ENCODE measurements at regions not wholly inside any gene's neighbourhood (a gene's known extent, or its start where the extent isn't known, plus 50 kb on each side); places are given as distances from the start of the nearest gene placed in this dataset.

DNA sequence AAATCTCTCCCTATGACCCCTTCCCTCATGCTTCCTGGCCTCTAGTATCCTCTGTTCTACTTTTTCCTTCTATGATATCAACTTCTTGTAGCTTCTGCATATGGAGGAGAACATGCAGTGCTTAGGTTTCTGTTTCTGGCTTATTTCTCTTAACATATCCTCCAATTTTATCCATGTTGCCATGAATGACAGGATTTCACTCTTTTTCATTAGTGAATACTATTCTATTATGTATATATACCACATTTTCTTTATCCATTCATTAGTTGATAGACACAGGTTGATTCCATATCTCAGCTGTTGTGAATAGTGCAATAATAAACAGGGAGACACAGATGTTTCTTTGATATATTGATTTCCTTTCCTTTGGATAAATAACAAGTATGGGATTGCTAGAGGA, 123.3 kb upstream of the SESN3 start:
- no TSS peak for BruUV-seq (replicated peaks)
- 0 out of 2 replicates have a peak, but pooled peaks cover 2% of the 10 kb centered on the region for H3K27me3 ChIP-seq (ENCODE audit: control insufficient read depth, insufficient read depth, low read length)
- no peak overlapping the region for H3K4me3 ChIP-seq (ENCODE audit: low read depth in 2 of 2, low read length in 2 of 2)
- no peaks in the 10 kb centered on the region for H3K36me3 ChIP-seq (ENCODE audit: control insufficient read depth, insufficient read depth, low read length)
- ATAC-seq (no peak), DNase-seq (ENCODE audit: low read depth, low spot score) (no peak)
- intact Hi-C loops (cut with micrococcal nuclease; ENCODE audit: unreplicated experiment): no loop called here
- no peak overlapping the region for H3K27ac ChIP-seq (ENCODE audit: low read length)
- CTCF ChIA-PET: no interaction called here
- in situ Hi-C loops (cut with HindIII; ENCODE audit: low pct_unique_long_range_greater_than_20kb, low sequenced_read_pairs): no loop called here
- H3K9me3 ChIP-seq (ENCODE audit: control insufficient read depth, insufficient read depth, low read depth, low read length): no peaks in the 10 kb centered on the region
- POLR2A ChIA-PET: no interaction called here
- no peak for TF ChIP-seq TCF7L2 (IDR thresholded peaks at IDR 0.05; ENCODE audit: low read depth, low read length)
- TF ChIP-seq, protein P1, sequence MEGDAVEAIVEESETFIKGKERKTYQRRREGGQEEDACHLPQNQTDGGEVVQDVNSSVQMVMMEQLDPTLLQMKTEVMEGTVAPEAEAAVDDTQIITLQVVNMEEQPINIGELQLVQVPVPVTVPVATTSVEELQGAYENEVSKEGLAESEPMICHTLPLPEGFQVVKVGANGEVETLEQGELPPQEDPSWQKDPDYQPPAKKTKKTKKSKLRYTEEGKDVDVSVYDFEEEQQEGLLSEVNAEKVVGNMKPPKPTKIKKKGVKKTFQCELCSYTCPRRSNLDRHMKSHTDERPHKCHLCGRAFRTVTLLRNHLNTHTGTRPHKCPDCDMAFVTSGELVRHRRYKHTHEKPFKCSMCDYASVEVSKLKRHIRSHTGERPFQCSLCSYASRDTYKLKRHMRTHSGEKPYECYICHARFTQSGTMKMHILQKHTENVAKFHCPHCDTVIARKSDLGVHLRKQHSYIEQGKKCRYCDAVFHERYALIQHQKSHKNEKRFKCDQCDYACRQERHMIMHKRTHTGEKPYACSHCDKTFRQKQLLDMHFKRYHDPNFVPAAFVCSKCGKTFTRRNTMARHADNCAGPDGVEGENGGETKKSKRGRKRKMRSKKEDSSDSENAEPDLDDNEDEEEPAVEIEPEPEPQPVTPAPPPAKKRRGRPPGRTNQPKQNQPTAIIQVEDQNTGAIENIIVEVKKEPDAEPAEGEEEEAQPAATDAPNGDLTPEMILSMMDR (IDR thresholded peaks at IDR 0.05): no peak
- no peak for TF ChIP-seq POLR2AphosphoS5 (IDR thresholded peaks at IDR 0.05; ENCODE audit: low read depth, low read length)
- TF ChIP-seq REST (IDR thresholded peaks at IDR 0.05; ENCODE audit: insufficient read depth in 1 of 2, low read depth in 2 of 2, low read length in 1 of 2): no peak
- TF ChIP-seq SIN3A (IDR thresholded peaks at IDR 0.05; ENCODE audit: borderline replicate concordance, insufficient read depth, low read depth, low read length): no peak
- H3K4me1 ChIP-seq (ENCODE audit: control insufficient read depth, insufficient read depth, low read length): no peaks in the 10 kb centered on the region

- intact Hi-C loops (cut with micrococcal nuclease; ENCODE audit: unreplicated experiment) (no loop called here), in situ Hi-C loops (cut with HindIII; ENCODE audit: low pct_unique_long_range_greater_than_20kb, low sequenced_read_pairs) (no loop called here)
- ChIA-PET CTCF (interaction anchor here (0.9 kb wide), 1 partner anchor 352 kb away, joined by 4 read pairs; no protein-coding TSS in a partner anchor), POLR2A (no interaction called here)
- Histone ChIP-seq H3K4me1 (ENCODE audit: control insufficient read depth, insufficient read depth, low read length) (no peaks in the 10 kb centered on the region), H3K4me3 (ENCODE audit: low read depth in 2 of 2, low read length in 2 of 2) (no peak overlapping the region), H3K36me3 (ENCODE audit: control insufficient read depth, insufficient read depth, low read length) (no peaks in the 10 kb centered on the region), H3K9me3 (ENCODE audit: control insufficient read depth, insufficient read depth, low read depth, low read length) (no peaks in the 10 kb centered on the region), H3K27me3 (ENCODE audit: control insufficient read depth, insufficient read depth, low read length) (0 out of 2 replicates have a peak, but pooled peaks cover 2% of the 10 kb centered on the region), H3K27ac (ENCODE audit: low read length) (no peak overlapping the region)
- no peak for TF ChIP-seq SIN3A (IDR thresholded peaks at IDR 0.05; ENCODE audit: borderline replicate concordance, insufficient read depth, low read depth, low read length)
- no peak for TF ChIP-seq POLR2AphosphoS5 (IDR thresholded peaks at IDR 0.05; ENCODE audit: low read depth, low read length)
- TF ChIP-seq TCF7L2 (IDR thresholded peaks at IDR 0.05; ENCODE audit: low read depth, low read length): no peak
- TF ChIP-seq REST (IDR thresholded peaks at IDR 0.05; ENCODE audit: insufficient read depth in 1 of 2, low read depth in 2 of 2, low read length in 1 of 2): no peak
- TF ChIP-seq, protein P1 (IDR thresholded peaks at IDR 0.05): no peak
- no peak for DNase-seq (ENCODE audit: low read depth, low spot score)
- ATAC-seq: no peak
- BruUV-seq (replicated peaks): no TSS peak
These were observed 122.7 kb upstream of the SESN3 start for GRCh38 chr11:95353706-95354105.

Data from Panc1 (cell line).